ENCODE measurements at regions not wholly inside any gene's neighbourhood (a gene's known extent, or its start where the extent isn't known, plus 50 kb on each side); places are given as distances from the start of the nearest gene placed in this dataset.

- no peak for TF ChIP-seq ZNF740 (CRISPR knock-in tag; IDR thresholded peaks at IDR 0.05)
- TF ChIP-seq ZNF503 (CRISPR knock-in tag; IDR thresholded peaks at IDR 0.05): no peak
- no peak for TF ChIP-seq ZNF609 (CRISPR knock-in tag; IDR thresholded peaks at IDR 0.05; ENCODE audit: borderline replicate concordance)
Observed at GRCh38 chr11:134844838-134845237, 432.8 kb upstream of the B3GAT1 start (continued).

GRCh38 chr11:134843735-134844134, 431.7 kb upstream of the B3GAT1 start:
- H3K9ac ChIP-seq (ENCODE audit: insufficient read depth, low read depth, low read length): no peak overlapping the region
- no peaks in the 10 kb centered on the region for H3K36me3 ChIP-seq (replicated peaks in 1 of 2; ENCODE audit: control insufficient read depth in 1 of 2, insufficient read depth in 2 of 2, low read length in 2 of 2)
- intact Hi-C loops (cut with micrococcal nuclease; ENCODE audit: unreplicated experiment): no loop called here
- no peaks in the 10 kb centered on the region for H3K79me2 ChIP-seq (ENCODE audit: insufficient read depth, low read length)
- CTCF ChIA-PET (ENCODE audit: low intra/inter-chr PET ratio, low total read pairs): no interaction called here
- H3K9me3 ChIP-seq (ENCODE audit: low read length): no peaks in the 10 kb centered on the region
- H3K4me2 ChIP-seq (ENCODE audit: low read depth, low read length): no peak overlapping the region
- H2AFZ ChIP-seq (ENCODE audit: low read length): no peak overlapping the region
- H3K27ac ChIP-seq (ENCODE audit: extremely low read length, insufficient read depth, low read length): no peak overlapping the region
- in situ Hi-C loops (cut with HindIII; ENCODE audit: extremely low pct_ligation_motif_present, low pct_unique_long_range_greater_than_20kb): no loop called here
- TF ChIP-seq SALL2 (CRISPR knock-in tag; IDR thresholded peaks at IDR 0.05): no peak
- no peak for TF ChIP-seq CAMTA2 (CRISPR knock-in tag; IDR thresholded peaks at IDR 0.05; ENCODE audit: borderline replicate concordance)
- no peak for TF ChIP-seq GATA4 (IDR thresholded peaks at IDR 0.05; ENCODE audit: borderline replicate concordance, low read depth)
- no peak for TF ChIP-seq RXRB (CRISPR knock-in tag; IDR thresholded peaks at IDR 0.05; ENCODE audit: borderline replicate concordance)
- TF ChIP-seq HNRNPL (IDR thresholded peaks at IDR 0.05; ENCODE audit: low read depth, low read length): no peak
- TF ChIP-seq RBM39 (IDR thresholded peaks at IDR 0.05; ENCODE audit: low read depth, low read length, poor library complexity, severe bottlenecking): no peak
- no peak for TF ChIP-seq SP5 (CRISPR knock-in tag; IDR thresholded peaks at IDR 0.05; ENCODE audit: borderline replicate concordance, low read depth)
- FAIRE-seq: no peak
- 53% methylated on average over 9 of the region's 9 CpGs for WGBS (ENCODE audit: low lambda C conversion rate)
- peaks cover 9 to 33% of the 10 kb centered on the region in 2 experiments; a peak in 4 of 5 replicates for H3K27me3 ChIP-seq (ENCODE audit: control insufficient read depth in 1 of 2, insufficient read depth in 2 of 2, low read length in 2 of 2)
- H3K4me3 ChIP-seq (replicated peaks in 1 of 3; ENCODE audit: insufficient read depth in 1 of 3, low read depth in 2 of 3, low read length in 3 of 3): no peak overlapping the region
- BruUV-seq (replicated peaks): no TSS peak
- POLR2A ChIA-PET: no interaction called here
- ATAC-seq: no peak
- H4K20me1 ChIP-seq (ENCODE audit: insufficient read depth, low read length): no peaks in the 10 kb centered on the region
- H3K4me1 ChIP-seq (ENCODE audit: insufficient read depth, low read length): no peaks in the 10 kb centered on the region
- no peak for DNase-seq (ENCODE audit: low spot score)
